GM23248 (cell line): ENCODE measurements at regions not wholly inside any gene's neighbourhood (a gene's known extent, or its start where the extent isn't known, plus 50 kb on each side); places are given as distances from the start of the nearest gene placed in this dataset.

ENCODE experiments used
- EZH2 ChIP-seq: fragments of 200-600 bp; sonication (generic); IDR thresholded peaks from 2 replicates; pipeline ENCODE4 v1.6.1; 2018; ENCODE audit warnings: antibody characterized with exemption, mild to moderate bottlenecking; ENCODE audit not compliant: insufficient read depth, poor library complexity, severe bottlenecking
- EZH2phosphoT487 ChIP-seq: fragments of 200-600 bp; sonication (generic); IDR thresholded peaks from 2 replicates; pipeline ENCODE4 v1.6.1; 2018; ENCODE audit warnings: antibody characterized with exemption, moderate library complexity, mild to moderate bottlenecking, low read depth; ENCODE audit not compliant: insufficient read depth

DNA sequence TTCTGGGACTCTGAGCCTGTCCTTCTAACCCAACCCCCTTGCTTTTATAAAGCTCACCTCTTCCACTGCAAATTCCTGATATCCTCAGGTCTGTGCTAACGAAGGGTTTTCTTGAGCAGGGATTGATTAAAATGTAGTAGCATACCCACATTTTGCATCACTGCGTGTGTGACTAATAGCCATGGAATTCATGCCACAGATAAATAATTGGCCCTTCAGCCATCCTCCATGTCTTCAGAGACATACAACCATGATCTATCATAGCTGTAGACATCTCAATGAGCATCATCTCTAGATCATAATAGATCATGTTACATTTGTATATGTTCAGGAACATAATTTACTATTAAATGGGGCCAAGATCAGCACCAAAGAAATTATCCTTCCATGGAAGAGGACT lies 990.3 kb downstream of the KCNMA1 start:
- TF ChIP-seq EZH2, result no peak
- TF ChIP-seq EZH2phosphoT487, result no peak
